OCI-LY3 (cell line): ENCODE measurements at regions not wholly inside any gene's neighbourhood (a gene's known extent, or its start where the extent isn't known, plus 50 kb on each side); places are given as distances from the start of the nearest gene placed in this dataset.
A peak's percentile ranks its signal among the peaks of the same experiment; 100 is the strongest.

ENCODE experiments used
- H2AFZ ChIP-seq: fragments of 200-600, 300-600 bp; shearing (Covaris generic); 2 replicates; pipeline ENCODE4 v1.6.0; 2014; ENCODE audit warnings: antibody characterized with exemption, low read depth, low read length
- H3K27ac ChIP-seq: fragments of 200-600, 300-600 bp; sonication (generic); 2 replicates; pipeline ENCODE4 v1.5.1; 2014; ENCODE audit warnings: mild to moderate bottlenecking, low read length, moderate library complexity, mixed read lengths
- H3K27me3 ChIP-seq: fragments of 200-600, 300-600 bp; sonication (generic); 2 replicates; pipeline ENCODE4 v1.6.1; 2014; ENCODE audit warnings: low read depth, low read length, mixed read lengths
- H3K36me3 ChIP-seq: fragments of 200-600, 300-600 bp; sonication (generic); replicated peaks from 2 replicates; pipeline ENCODE3; 2014; ENCODE audit warnings: low read depth, low read length, mixed read lengths
- H3K4me1 ChIP-seq: fragments of 300-600, 200-600 bp; sonication (generic); 2 replicates; pipeline ENCODE4 v1.6.1; 2014; ENCODE audit warnings: low read length, mixed read lengths
- H3K4me2 ChIP-seq: fragments of 200-600, 300-600 bp; sonication (generic); 2 replicates; pipeline ENCODE4 v1.6.1; 2014; ENCODE audit warnings: low read length, mixed read lengths
- H3K4me3 ChIP-seq: fragments of 300-600, 200-600 bp; sonication (generic); 2 replicates; pipeline ENCODE4 v1.5.1; 2014; ENCODE audit warnings: antibody characterized with exemption, mild to moderate bottlenecking, low read length, moderate library complexity
- H3K79me2 ChIP-seq: fragments of 300-600, 200-600 bp; shearing (Covaris generic); 2 replicates; pipeline ENCODE4 v1.6.1; 2014; ENCODE audit warnings: mild to moderate bottlenecking, low read length, mixed read lengths
- H3K9ac ChIP-seq: fragments of 300-600, 200-600 bp; shearing (Covaris generic); 2 replicates; pipeline ENCODE4 v1.6.0; 2014; ENCODE audit warnings: mild to moderate bottlenecking, low read length, moderate library complexity
- H3K9me3 ChIP-seq: fragments of 200-600, 300-600 bp; shearing (Covaris generic); 2 replicates; pipeline ENCODE4 v1.6.1; 2014; ENCODE audit warnings: low read length, mixed read lengths; ENCODE audit not compliant: insufficient read depth
- H4K20me1 ChIP-seq: fragments of 200-600, 300-600 bp; sonication (generic); 2 replicates; pipeline ENCODE4 v1.6.1; 2016; ENCODE audit warnings: low read length, mixed read lengths; ENCODE audit not compliant: insufficient read depth
- EZH2phosphoT487 ChIP-seq: fragments of 200-600 bp; shearing (Covaris generic); IDR thresholded peaks from 2 replicates; pipeline ENCODE4 v1.6.1; 2018; ENCODE audit warnings: antibody characterized with exemption, mixed run types, low read depth
- TF ChIP-seq, protein P1 (sequence below): fragments of 200-600, 300-600 bp; sonication (generic); IDR thresholded peaks from 2 replicates; pipeline ENCODE4 v1.5.1; 2014; ENCODE audit warnings: antibody characterized with exemption, low read length, low read depth

DNA sequence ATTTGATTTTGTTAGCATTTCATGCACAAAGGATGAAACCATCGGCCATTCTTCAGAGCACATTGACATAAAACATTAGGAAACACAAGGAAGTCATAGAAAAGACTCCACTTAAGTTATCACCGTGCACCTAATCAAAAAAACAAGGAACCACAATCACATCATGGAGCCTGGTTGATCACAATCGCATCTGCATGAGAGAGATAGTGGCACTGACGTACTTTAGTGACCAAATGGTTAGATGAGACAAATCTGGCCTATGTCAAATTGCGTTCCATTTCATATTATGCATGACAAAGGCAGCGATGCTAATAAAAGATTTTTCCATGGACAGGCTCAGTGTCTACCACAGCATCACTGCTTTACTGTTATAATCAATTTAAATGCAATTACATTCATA is 571.8 kb upstream of the ADGRL2 start:
- Histone ChIP-seq H3K27ac (no peak overlapping the region), H4K20me1 (no peaks in the 10 kb centered on the region), H2AFZ (no peak overlapping the region), H3K4me1 (peaks cover 15% of the 10 kb centered on the region), H3K4me3 (no peak overlapping the region), H3K79me2 (no peaks in the 10 kb centered on the region), H3K36me3 (no peaks in the 10 kb centered on the region), H3K9me3 (no peaks in the 10 kb centered on the region), H3K27me3 (no peaks in the 10 kb centered on the region), H3K4me2 (no peak overlapping the region), H3K9ac (no peak overlapping the region)
- TF ChIP-seq EZH2phosphoT487 = no peak
- TF ChIP-seq, protein P1, sequence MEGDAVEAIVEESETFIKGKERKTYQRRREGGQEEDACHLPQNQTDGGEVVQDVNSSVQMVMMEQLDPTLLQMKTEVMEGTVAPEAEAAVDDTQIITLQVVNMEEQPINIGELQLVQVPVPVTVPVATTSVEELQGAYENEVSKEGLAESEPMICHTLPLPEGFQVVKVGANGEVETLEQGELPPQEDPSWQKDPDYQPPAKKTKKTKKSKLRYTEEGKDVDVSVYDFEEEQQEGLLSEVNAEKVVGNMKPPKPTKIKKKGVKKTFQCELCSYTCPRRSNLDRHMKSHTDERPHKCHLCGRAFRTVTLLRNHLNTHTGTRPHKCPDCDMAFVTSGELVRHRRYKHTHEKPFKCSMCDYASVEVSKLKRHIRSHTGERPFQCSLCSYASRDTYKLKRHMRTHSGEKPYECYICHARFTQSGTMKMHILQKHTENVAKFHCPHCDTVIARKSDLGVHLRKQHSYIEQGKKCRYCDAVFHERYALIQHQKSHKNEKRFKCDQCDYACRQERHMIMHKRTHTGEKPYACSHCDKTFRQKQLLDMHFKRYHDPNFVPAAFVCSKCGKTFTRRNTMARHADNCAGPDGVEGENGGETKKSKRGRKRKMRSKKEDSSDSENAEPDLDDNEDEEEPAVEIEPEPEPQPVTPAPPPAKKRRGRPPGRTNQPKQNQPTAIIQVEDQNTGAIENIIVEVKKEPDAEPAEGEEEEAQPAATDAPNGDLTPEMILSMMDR = no peak

DNA sequence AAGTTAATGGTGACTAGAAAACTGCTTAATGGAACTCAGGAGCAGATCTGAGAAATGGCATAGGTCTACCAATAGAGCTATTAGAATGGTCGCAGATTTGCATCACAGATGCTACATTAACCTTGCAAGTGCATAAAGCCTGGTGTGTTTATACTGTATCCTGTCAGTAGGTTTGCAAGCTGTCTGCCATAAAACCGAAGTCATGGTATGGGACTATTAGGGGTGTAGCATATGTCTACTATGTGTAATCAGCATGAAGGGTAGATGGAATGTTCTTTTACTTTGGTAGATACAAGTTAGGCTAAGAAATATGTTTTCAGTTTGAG is 574.2 kb upstream of the ADGRL2 start:
- H3K9ac ChIP-seq = no peak overlapping the region
- no peaks in the 10 kb centered on the region for H3K27me3 ChIP-seq
- H3K79me2 ChIP-seq = no peaks in the 10 kb centered on the region
- no peaks in the 10 kb centered on the region for H3K36me3 ChIP-seq
- no peak overlapping the region for H3K27ac ChIP-seq
- peak overlapping the region; percentile 47 for H3K4me2 ChIP-seq
- TF ChIP-seq EZH2phosphoT487 = no peak
- TF ChIP-seq, protein P1 = no peak
- H3K9me3 ChIP-seq = no peaks in the 10 kb centered on the region
- no peak overlapping the region for H3K4me3 ChIP-seq
- H3K4me1 ChIP-seq = peaks cover 15% of the 10 kb centered on the region
- no peaks in the 10 kb centered on the region for H4K20me1 ChIP-seq
- no peak overlapping the region for H2AFZ ChIP-seq

DNA sequence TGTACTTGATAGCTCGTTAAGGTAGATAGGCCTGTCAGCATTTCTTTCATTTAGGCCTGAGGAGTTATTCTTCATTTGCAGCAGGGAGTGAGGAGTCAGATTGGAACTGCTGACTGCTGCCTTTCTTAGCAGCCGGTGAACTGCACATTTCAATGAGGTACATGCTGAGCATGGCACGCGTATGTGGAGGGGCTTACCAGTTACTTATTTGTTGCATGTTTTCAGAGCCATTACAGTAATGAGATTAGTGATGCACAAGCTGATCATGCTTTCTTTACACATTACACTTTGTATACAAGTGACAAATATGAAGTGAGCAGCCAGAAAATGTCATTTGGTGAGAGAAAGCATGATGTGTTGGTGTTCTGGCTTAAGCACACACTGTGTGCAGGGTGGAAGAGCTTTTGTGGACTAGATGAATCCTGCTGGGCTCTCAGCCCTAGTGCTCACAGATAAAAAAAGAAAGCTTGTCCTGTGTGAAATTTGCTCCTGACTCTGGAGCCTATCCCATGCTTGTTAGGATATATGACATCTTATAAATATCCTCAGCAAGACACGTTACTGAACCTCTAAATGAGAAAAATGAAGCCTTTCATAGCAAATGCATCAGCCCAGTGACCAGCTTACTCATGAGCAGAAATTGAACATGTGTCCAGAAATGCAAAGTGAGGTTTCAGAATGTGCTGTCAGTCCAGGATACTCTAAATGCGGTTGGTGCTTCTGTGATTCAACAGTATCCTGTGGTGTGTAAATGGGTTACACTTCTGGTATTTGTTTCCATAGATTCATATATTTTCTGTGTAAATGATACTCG is 574.7 kb upstream of the ADGRL2 start:
- Histone ChIP-seq H2AFZ (no peak overlapping the region), H3K9ac (no peak overlapping the region), H3K4me3 (no peak overlapping the region), H3K27ac (no peak overlapping the region), H3K9me3 (no peaks in the 10 kb centered on the region), H3K79me2 (no peaks in the 10 kb centered on the region), H3K27me3 (no peaks in the 10 kb centered on the region), H3K4me2 (peak overlapping the region; percentile 47), H4K20me1 (no peaks in the 10 kb centered on the region), H3K36me3 (no peaks in the 10 kb centered on the region), H3K4me1 (peaks cover 15% of the 10 kb centered on the region)
- TF ChIP-seq, protein P1 = no peak

DNA sequence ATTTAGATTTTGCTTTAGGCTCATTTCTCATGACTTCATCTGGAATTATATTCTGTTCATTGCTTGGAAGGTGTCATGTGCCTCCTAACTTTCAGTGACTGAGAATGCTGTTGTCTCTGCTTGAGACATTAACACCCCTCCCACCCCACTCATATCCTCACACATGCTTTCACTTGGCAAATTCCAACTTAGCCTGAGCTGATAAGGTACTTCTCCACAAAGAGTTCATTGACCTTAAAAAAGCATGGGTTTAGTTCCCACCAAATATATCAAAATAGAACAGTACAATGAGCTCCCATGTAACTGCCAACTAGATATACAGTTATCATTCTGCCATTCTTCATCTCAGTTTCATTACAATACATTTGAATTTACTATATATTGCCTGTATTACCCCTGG is 576.5 kb upstream of the ADGRL2 start:
- H3K36me3 ChIP-seq = no peaks in the 10 kb centered on the region
- no peak overlapping the region for H3K4me2 ChIP-seq
- no peaks in the 10 kb centered on the region for H3K27me3 ChIP-seq
- H3K4me3 ChIP-seq = no peak overlapping the region
- TF ChIP-seq EZH2phosphoT487 = no peak
- TF ChIP-seq, protein P1 = no peak
- H2AFZ ChIP-seq = no peak overlapping the region
- no peak overlapping the region for H3K9ac ChIP-seq
- H3K79me2 ChIP-seq = no peaks in the 10 kb centered on the region
- peaks cover 15% of the 10 kb centered on the region for H3K4me1 ChIP-seq
- no peak overlapping the region for H3K27ac ChIP-seq
- no peaks in the 10 kb centered on the region for H4K20me1 ChIP-seq
- H3K9me3 ChIP-seq = no peaks in the 10 kb centered on the region
